HepG2 (cell line): ENCODE measurements at regions not wholly inside any gene's neighbourhood (a gene's known extent, or its start where the extent isn't known, plus 50 kb on each side); places are given as distances from the start of the nearest gene placed in this dataset.

Experiments
- ATAC-seq: fragments of 200-7000 bp; cut with Tn5 transposase; 3 replicates; pipeline ENCODE4 v1.9.1; 2020; ENCODE audit warnings: mild to moderate bottlenecking, moderate library complexity
- BruUV-seq: library from RNA; stranded (reverse); fragments of 400-500 nt; replicated peaks from 2 replicates; lab custom pipeline; 2021; lab: Mats Ljungman, UMichigan
- CTCF ChIA-PET: fragments of 300-600 bp; formaldehyde crosslinking; extraction: SDS; loops from one replicate; lab custom pipeline; 2021; ENCODE audit warnings: low total read pairs, inconsistent platforms, low intra/inter-chr PET ratio; lab: Yijun Ruan, JAX
- POLR2A ChIA-PET: fragments of 350-600 bp; sonication (Branson Sonifier 250); formaldehyde crosslinking; loops from one replicate; lab custom pipeline; 2020; ENCODE audit warnings: antibody characterized with exemption, inconsistent platforms; lab: Yijun Ruan, JAX
- DNase-seq: peaks from one replicate; pipeline ENCODE4 v3.0.0-alpha.2; 2015; ENCODE audit warnings: low spot score
- FAIRE-seq: peaks from 3 replicates; lab custom pipeline; 2011; peaks lifted over from hg19 to GRCh38; lab: Jason Lieb, UNC
- H2AFZ ChIP-seq: one replicate; pipeline ENCODE4 v1.6.1; 2011; ENCODE audit warnings: low read length, inconsistent platforms
- H3K27ac ChIP-seq: fragments of 300-600 bp; 3 replicates; pipeline ENCODE4 v1.8.0; 2011; ENCODE audit warnings: mixed run types, mild to moderate bottlenecking, mixed read lengths, low read length, inconsistent platforms; ENCODE audit not compliant: insufficient read depth; ENCODE audit errors: extremely low read length
- H3K27me3 ChIP-seq, 2 experiments: fragments of 200-600 bp in 1 of 2; 2 replicates in 1 of 2; 3 replicates in 1 of 2; pipeline versions ENCODE4 v1.6.0 to v1.8.0; 2011; ENCODE audit warnings: low read length in 2 of 2, mild to moderate bottlenecking in 2 of 2, moderate library complexity in 2 of 2, inconsistent platforms in 1 of 2; ENCODE audit not compliant: insufficient read depth in 2 of 2, control insufficient read depth in 1 of 2
- H3K36me3 ChIP-seq, 2 experiments: fragments of 200-600 bp in 1 of 2; replicated peaks in 1 of 2; 2 replicates in 1 of 2; 3 replicates in 1 of 2; pipeline versions ENCODE4 v1.5.1 to v1.8.0; 2011; ENCODE audit warnings: low read length in 2 of 2, inconsistent platforms in 1 of 2; ENCODE audit not compliant: insufficient read depth in 2 of 2, control insufficient read depth in 1 of 2
- H3K4me1 ChIP-seq: 2 replicates; pipeline ENCODE4 v1.5.1; 2012; ENCODE audit warnings: low read length, inconsistent platforms; ENCODE audit not compliant: insufficient read depth
- H3K4me2 ChIP-seq: 2 replicates; pipeline ENCODE4 v1.6.0; 2011; ENCODE audit warnings: low read depth, low read length, inconsistent platforms
- H3K4me3 ChIP-seq, 3 experiments: fragments of 200-600 bp in 1 of 3; sonication (generic), shearing (Covaris generic) in 1 of 3; replicated peaks in 1 of 3; 2 replicates each; pipeline ENCODE4 v1.5.1; 2011 to 2016; ENCODE audit warnings: low read length in 3 of 3, inconsistent platforms in 2 of 3, low read depth in 2 of 3, mild to moderate bottlenecking in 2 of 3, control low read depth in 1 of 3, mixed read lengths in 1 of 3; ENCODE audit not compliant: insufficient read depth in 1 of 3
- H3K79me2 ChIP-seq: one replicate; pipeline ENCODE4 v1.6.1; 2011; ENCODE audit warnings: low read length, inconsistent platforms; ENCODE audit not compliant: insufficient read depth
- H3K9ac ChIP-seq: 2 replicates; pipeline ENCODE4 v1.6.0; 2011; ENCODE audit warnings: mild to moderate bottlenecking, low read depth, low read length, inconsistent platforms; ENCODE audit not compliant: insufficient read depth
- H3K9me3 ChIP-seq: 2 replicates; pipeline ENCODE4 v1.5.1; 2012; ENCODE audit warnings: mild to moderate bottlenecking, low read length
- H4K20me1 ChIP-seq: 2 replicates; pipeline ENCODE4 v1.6.0; 2011; ENCODE audit warnings: inconsistent platforms, mild to moderate bottlenecking, low read length, moderate library complexity; ENCODE audit not compliant: insufficient read depth
- FOXO1 ChIP-seq: sonication (generic); formaldehyde crosslinking; IDR thresholded peaks from 2 replicates; pipeline ENCODE4 v1.4.0; 2020; ENCODE audit warnings: missing genetic modification reagents
- HOXD1 ChIP-seq: sonication (generic); formaldehyde crosslinking; IDR thresholded peaks from 2 replicates; pipeline ENCODE4 v1.5.0; 2020; ENCODE audit warnings: missing genetic modification reagents
- JDP2 ChIP-seq: sonication (generic); formaldehyde crosslinking; IDR thresholded peaks from 2 replicates; pipeline ENCODE4 v1.8.1; 2022; ENCODE audit warnings: missing genetic modification reagents, borderline replicate concordance
- MAF1 ChIP-seq: sonication (generic); formaldehyde crosslinking; IDR thresholded peaks from 2 replicates; pipeline ENCODE4 v1.5.0; 2020; ENCODE audit warnings: missing genetic modification reagents, borderline replicate concordance
- MIER3 ChIP-seq: IDR thresholded peaks from 2 replicates; pipeline ENCODE4 v1.6.1; 2016; ENCODE audit warnings: missing compliant biosample characterization, borderline replicate concordance
- NFYC ChIP-seq: IDR thresholded peaks from 2 replicates; pipeline ENCODE4 v1.6.1; 2016; ENCODE audit warnings: missing genetic modification reagents, missing compliant biosample characterization
- NR2F1 ChIP-seq, 2 experiments: fragments of 450-650 bp in 1 of 2; formaldehyde crosslinking in 1 of 2; IDR thresholded peaks; 2 replicates each; pipeline versions ENCODE4 v1.5.0 to v1.6.1; 2016 to 2020; ENCODE audit warnings: mild to moderate bottlenecking in 1 of 2, missing compliant biosample characterization in 1 of 2, missing genetic modification reagents in 1 of 2, moderate library complexity in 1 of 2
- PRPF4 ChIP-seq: fragments of 200-400 bp; formaldehyde crosslinking; IDR thresholded peaks from 2 replicates; pipeline ENCODE4 v1.6.1; 2016; ENCODE audit warnings: low read length, low read depth; ENCODE audit not compliant: poor library complexity, severe bottlenecking
- THAP8 ChIP-seq: sonication (generic); formaldehyde crosslinking; IDR thresholded peaks from 2 replicates; pipeline ENCODE4 v1.5.1; 2020; ENCODE audit warnings: missing genetic modification reagents, mild to moderate bottlenecking, borderline replicate concordance
- ZNF331 ChIP-seq: sonication (generic); formaldehyde crosslinking; IDR thresholded peaks from 2 replicates; pipeline ENCODE4 v1.4.0; 2020; ENCODE audit warnings: missing genetic modification reagents
- ZNF567 ChIP-seq: sonication (generic); formaldehyde crosslinking; IDR thresholded peaks from 2 replicates; pipeline ENCODE4 v1.8.1; 2023; ENCODE audit warnings: mild to moderate bottlenecking, missing genetic modification reagents, borderline replicate concordance
- whole genome bisulfite sequencing: methylation state at CpG from one replicate; pipeline ENCODE4 v1.1.6; 2017; ENCODE audit warnings: low lambda C conversion rate; 5-methylcytosine and 5-hydroxymethylcytosine counted together
- in situ Hi-C: cut with HindIII; loops from 2 replicates; pipeline ENCODE4 v1.10.0; 2017; ENCODE audit warnings: low pct_unique_long_range_greater_than_20kb; ENCODE audit not compliant: extremely low pct_ligation_motif_present
- intact Hi-C: fragments of 100-400 bp; cut with micrococcal nuclease; formaldehyde crosslinking; loops from one replicate; pipeline ENCODE4 v1.10.0; 2022; ENCODE audit not compliant: unreplicated experiment

- Histone ChIP-seq H3K4me2 (no peak overlapping the region), H3K27me3 (no peaks in the 10 kb centered on the region), H3K27ac (no peak overlapping the region), H3K4me3 (no peak overlapping the region), H4K20me1 (no peaks in the 10 kb centered on the region), H3K9me3 (peaks cover 4% of the 10 kb centered on the region; the same call in 1 of the 2 replicates), H3K9ac (no peak overlapping the region), H3K4me1 (no peaks in the 10 kb centered on the region), H3K36me3 (no peaks in the 10 kb centered on the region), H3K79me2 (no peaks in the 10 kb centered on the region), H2AFZ (no peak overlapping the region)
- ChIA-PET POLR2A (no interaction called here), CTCF (no interaction called here)
- FAIRE-seq (no peak), DNase-seq (no peak), ATAC-seq (no peak)
- in situ Hi-C loops (no loop called here), intact Hi-C loops (no loop called here)
- no TSS peak for BruUV-seq
- 41% methylated on average over 1 of the region's 1 CpG for whole genome bisulfite sequencing
- TF ChIP-seq FOXO1 (CRISPR knock-in tag): no peak
- no peak for TF ChIP-seq MAF1
- TF ChIP-seq NFYC (CRISPR knock-in tag): no peak
- no peak for TF ChIP-seq ZNF567
- no peak for TF ChIP-seq ZNF331 (CRISPR knock-in tag)
- no peak for TF ChIP-seq THAP8 (CRISPR knock-in tag)
- TF ChIP-seq NR2F1 (CRISPR knock-in tag; IDR thresholded peaks at IDR 0.05): no peak
- TF ChIP-seq PRPF4: no peak
- TF ChIP-seq HOXD1 (CRISPR knock-in tag): no peak
- no peak for TF ChIP-seq MIER3
- TF ChIP-seq JDP2 (CRISPR knock-in tag): no peak
Observed at GRCh38 chr13:105871768-105872167, 663.7 kb downstream of the EFNB2 start.
